GM23338 (cell line): ENCODE measurements at regions not wholly inside any gene's neighbourhood (a gene's known extent, or its start where the extent isn't known, plus 50 kb on each side); places are given as distances from the start of the nearest gene placed in this dataset.

ENCODE experiments used
- ATAC-seq: fragments of 200-7000 bp; cut with Tn5 transposase; 3 replicates; pipeline ENCODE4 v1.9.1; 2020
- DNase-seq: peaks from one replicate; pipeline ENCODE4 v3.0.0-alpha.2; 2015; ENCODE audit warnings: low spot score
- H2AFZ ChIP-seq: fragments of 200-600 bp; sonication (generic); 2 replicates; pipeline ENCODE4 v1.8.0; 2016; ENCODE audit warnings: antibody characterized with exemption, mild to moderate bottlenecking, moderate library complexity
- H3F3A ChIP-seq: fragments of 200-600 bp; sonication (generic); replicated peaks from 2 replicates; pipeline ENCODE4 v1.8.0; 2017; ENCODE audit warnings: antibody characterized with exemption, mixed run types, low read depth
- H3K27ac ChIP-seq: fragments of 200-600 bp; sonication (generic); 2 replicates; pipeline ENCODE4 v1.6.1; 2016; ENCODE audit warnings: low read depth
- H3K27me3 ChIP-seq: fragments of 200-600 bp; sonication (generic); 2 replicates; pipeline ENCODE4 v1.8.0; 2016; ENCODE audit warnings: mild to moderate bottlenecking, mixed run types, moderate library complexity; ENCODE audit not compliant: insufficient read depth
- H3K36me3 ChIP-seq: fragments of 200-600 bp; sonication (generic); 2 replicates; pipeline ENCODE4 v1.8.0; 2016; ENCODE audit warnings: mild to moderate bottlenecking; ENCODE audit not compliant: insufficient read depth
- H3K4me1 ChIP-seq: fragments of 200-600 bp; sonication (generic); 2 replicates; pipeline ENCODE4 v1.8.0; 2016; ENCODE audit warnings: mild to moderate bottlenecking, moderate library complexity; ENCODE audit not compliant: insufficient read depth
- H3K4me2 ChIP-seq: fragments of 200-600 bp; sonication (generic); 2 replicates; pipeline ENCODE4 v1.7.1; 2017; ENCODE audit warnings: mixed run types
- H3K4me3 ChIP-seq: fragments of 200-600 bp; sonication (generic); 2 replicates; pipeline ENCODE4 v1.6.1; 2016; ENCODE audit warnings: mixed run types
- H3K79me2 ChIP-seq: fragments of 200-600 bp; sonication (generic); replicated peaks from 2 replicates; pipeline ENCODE4 v1.8.0; 2017; ENCODE audit warnings: mild to moderate bottlenecking; ENCODE audit not compliant: insufficient read depth
- H3K9me2 ChIP-seq: fragments of 200-600 bp; sonication (generic); 2 replicates; pipeline ENCODE4 v1.8.0; 2017; ENCODE audit not compliant: insufficient read depth
- H4K20me1 ChIP-seq: fragments of 200-600 bp; sonication (generic); replicated peaks from 2 replicates; pipeline ENCODE4 v1.8.0; 2017; ENCODE audit warnings: mild to moderate bottlenecking; ENCODE audit not compliant: insufficient read depth
- H3K27ac Mint-ChIP-seq: 2 replicates; pipeline ENCODE4 v1.8.0; 2020; ENCODE audit warnings: inconsistent platforms, mild to moderate bottlenecking, moderate library complexity, mixed read lengths
- H3K27me3 Mint-ChIP-seq: 3 replicates; pipeline ENCODE4 v1.8.0; 2022; ENCODE audit warnings: low read depth, mild to moderate bottlenecking, moderate library complexity, mixed read lengths, inconsistent platforms; ENCODE audit not compliant: insufficient read depth, poor library complexity
- H3K36me3 Mint-ChIP-seq: 3 replicates; pipeline ENCODE4 v1.8.0; 2021; ENCODE audit warnings: low read depth, mild to moderate bottlenecking, inconsistent platforms, moderate library complexity, mixed read lengths
- H3K4me1 Mint-ChIP-seq: 3 replicates; pipeline ENCODE4 v1.8.0; 2020; ENCODE audit warnings: mild to moderate bottlenecking, inconsistent platforms, mixed read lengths
- H3K4me3 Mint-ChIP-seq: 3 replicates; pipeline ENCODE4 v1.8.0; 2021; ENCODE audit warnings: moderate library complexity, mild to moderate bottlenecking, inconsistent platforms, mixed read lengths
- H3K9me3 Mint-ChIP-seq: 3 replicates; pipeline ENCODE4 v1.8.0; 2020; ENCODE audit warnings: moderate library complexity, mild to moderate bottlenecking, inconsistent platforms, mixed read lengths
- CTCF ChIP-seq, 2 experiments: fragments of 200-600 bp in 1 of 2; sonication (generic) in 1 of 2; conservative IDR thresholded peaks; 2 replicates each; pipeline versions ENCODE4 v1.5.1 to v1.6.1; 2016 to 2017; ENCODE audit warnings: antibody characterized with exemption in 2 of 2, low read depth in 2 of 2, mild to moderate bottlenecking in 2 of 2, moderate library complexity in 1 of 2
- ETS1 ChIP-seq: IDR thresholded peaks from 2 replicates; pipeline ENCODE4 v1.6.1; 2016; ENCODE audit warnings: antibody characterized with exemption
- EZH2phosphoT487 ChIP-seq: fragments of 200-600 bp; sonication (generic); IDR thresholded peaks from one replicate; pipeline ENCODE4 v1.8.1; 2018; ENCODE audit warnings: antibody characterized with exemption; ENCODE audit not compliant: unreplicated experiment
- NANOG ChIP-seq: IDR thresholded peaks from 2 replicates; pipeline ENCODE4 v1.6.1; 2016; ENCODE audit warnings: antibody characterized with exemption, borderline replicate concordance
- POLR2AphosphoS5 ChIP-seq: IDR thresholded peaks from 2 replicates; pipeline ENCODE4 v1.6.1; 2016; ENCODE audit warnings: antibody characterized with exemption, low read depth

- Histone ChIP-seq H4K20me1 (no peaks in the 10 kb centered on the region), H3K27me3 (no peaks in the 10 kb centered on the region), H3K27ac (no peak overlapping the region), H3K79me2 (no peaks in the 10 kb centered on the region), H3F3A (no peaks in the 10 kb centered on the region), H3K9me2 (peaks cover 11% of the 10 kb centered on the region; the same call in 1 of the 2 replicates), H3K4me1 (no peaks in the 10 kb centered on the region; the same call in 1 of the 2 replicates), H2AFZ (0 out of 2 replicates have a peak overlapping the region, but pooled peaks have one; percentile 18), H3K36me3 (no peaks in the 10 kb centered on the region), H3K4me2 (no peak overlapping the region), H3K4me3 (no peak overlapping the region)
- Mint-ChIP-seq H3K9me3 (no peaks in the 10 kb centered on the region), H3K4me1 (peaks cover 5% of the 10 kb centered on the region), H3K4me3 (no peak overlapping the region), H3K27me3 (no peaks in the 10 kb centered on the region), H3K36me3 (no peaks in the 10 kb centered on the region), H3K27ac (no peak overlapping the region)
- no peak for TF ChIP-seq ETS1
- DNase-seq (no peak), ATAC-seq (no peak)
Measured at GRCh38 chr2:37798315-37799005, 126.6 kb upstream of the RMDN2 start.

- no peak for ATAC-seq
- no peaks in the 10 kb centered on the region; the same call in 2 of the 3 replicates for H3K9me3 Mint-ChIP-seq
- DNase-seq, result no peak
- H3K27me3 ChIP-seq, result no peaks in the 10 kb centered on the region
- no peaks in the 10 kb centered on the region for H4K20me1 ChIP-seq
- no peak overlapping the region for H3K4me2 ChIP-seq
- H3K27ac ChIP-seq, result no peak overlapping the region
- peaks cover 11% of the 10 kb centered on the region; the same call in 1 of the 2 replicates for H3K9me2 ChIP-seq
- no peak overlapping the region for H3K27ac Mint-ChIP-seq
- no peaks in the 10 kb centered on the region for H3F3A ChIP-seq
- no peaks in the 10 kb centered on the region for H3K36me3 ChIP-seq
- H2AFZ ChIP-seq, result no peak overlapping the region
- no peaks in the 10 kb centered on the region for H3K27me3 Mint-ChIP-seq
- H3K4me1 Mint-ChIP-seq, result peaks cover 5% of the 10 kb centered on the region
- no peak overlapping the region for H3K4me3 Mint-ChIP-seq
- TF ChIP-seq EZH2phosphoT487 (no peak), POLR2AphosphoS5 (no peak), NANOG (no peak), CTCF (conservative IDR thresholded peaks at IDR 0.05; ENCODE audit: low read depth in 2 of 2) (no peak)
- H3K4me3 ChIP-seq, result no peak overlapping the region
- H3K4me1 ChIP-seq, result no peaks in the 10 kb centered on the region; the same call in 1 of the 2 replicates
- no peaks in the 10 kb centered on the region for H3K79me2 ChIP-seq
- H3K36me3 Mint-ChIP-seq, result no peaks in the 10 kb centered on the region
Measured at GRCh38 chr2:37800176-37800858, 124.8 kb upstream of the RMDN2 start.
